ENCODE measurements at regions not wholly inside any gene's neighbourhood (a gene's known extent, or its start where the extent isn't known, plus 50 kb on each side); places are given as distances from the start of the nearest gene placed in this dataset.

DNA sequence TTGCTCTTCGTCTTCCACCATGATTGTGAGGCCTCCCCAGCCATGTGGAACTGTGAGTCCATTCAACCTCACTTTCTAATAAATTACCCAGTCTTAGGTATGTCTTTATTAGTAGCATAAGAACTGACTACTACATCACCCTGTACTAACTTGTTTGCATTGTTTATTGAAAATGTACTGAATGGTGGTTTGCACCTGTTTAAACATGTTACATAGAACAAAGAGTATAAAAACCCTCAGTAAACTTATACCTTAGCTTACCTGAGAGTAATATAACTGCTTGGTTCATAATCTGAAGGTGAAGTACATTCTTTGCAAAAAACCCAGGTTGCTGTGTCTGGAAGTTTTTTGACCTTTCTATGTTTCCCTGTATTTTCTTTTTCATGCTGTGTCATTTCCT lies 777.8 kb downstream of the TBC1D32 start:
- TF ChIP-seq EZH2 (IDR thresholded peaks at IDR 0.05; ENCODE audit: insufficient read depth, poor library complexity, severe bottlenecking) (no peak), EZH2phosphoT487 (IDR thresholded peaks at IDR 0.05; ENCODE audit: insufficient read depth, low read depth) (no peak)
